DOHH2 (cell line): ENCODE measurements at regions not wholly inside any gene's neighbourhood (a gene's known extent, or its start where the extent isn't known, plus 50 kb on each side); places are given as distances from the start of the nearest gene placed in this dataset.

Experiments
- CTCF ChIP-seq: fragments of 200-600 bp; sonication (generic); IDR thresholded peaks from one replicate; pipeline ENCODE4 v1.5.1; 2014; ENCODE audit warnings: antibody characterized with exemption, mild to moderate bottlenecking, low read depth, low read length; ENCODE audit not compliant: poor library complexity, severe bottlenecking
- EZH2phosphoT487 ChIP-seq: fragments of 200-600 bp; sonication (generic); IDR thresholded peaks from 2 replicates; pipeline ENCODE4 v1.6.1; 2017; ENCODE audit warnings: borderline replicate concordance, mild to moderate bottlenecking, antibody characterized with exemption, low read length, moderate library complexity, mixed read lengths

DNA sequence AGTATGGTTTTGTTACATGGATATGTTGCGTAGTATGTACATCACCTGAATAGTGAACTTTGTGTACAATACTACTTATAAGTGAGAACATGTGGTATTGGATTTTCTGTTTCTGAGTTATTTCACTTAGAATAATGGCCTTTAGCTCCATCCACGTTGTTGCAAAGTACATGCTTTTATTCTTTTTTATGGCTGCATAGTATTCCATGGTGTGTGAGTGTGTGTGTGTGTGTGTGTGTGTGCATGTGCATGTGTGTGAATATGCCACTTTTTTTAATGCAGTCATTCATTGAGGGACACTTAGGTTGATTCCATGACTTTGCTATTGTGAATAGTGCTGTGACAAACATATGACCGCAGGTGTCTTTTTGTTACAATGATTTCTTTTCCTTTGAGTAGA lies 147.8 kb downstream of the LEPR start:
- TF ChIP-seq CTCF (no peak), EZH2phosphoT487 (no peak)
